HepG2 (cell line): ENCODE measurements at regions not wholly inside any gene's neighbourhood (a gene's known extent, or its start where the extent isn't known, plus 50 kb on each side); places are given as distances from the start of the nearest gene placed in this dataset.

Experiments used
- ATAC-seq: fragments of 200-7000 bp; cut with Tn5 transposase; 3 replicates; pipeline ENCODE4 v1.9.1; 2020; ENCODE audit warnings: mild to moderate bottlenecking, moderate library complexity
- BruUV-seq: library from RNA; stranded (reverse); fragments of 400-500 nt; replicated peaks from 2 replicates; lab custom pipeline; 2021; lab: Mats Ljungman, UMichigan
- CTCF ChIA-PET: fragments of 300-600 bp; formaldehyde crosslinking; extraction: SDS; loops from one replicate; lab custom pipeline; 2021; ENCODE audit warnings: low total read pairs, inconsistent platforms, low intra/inter-chr PET ratio; lab: Yijun Ruan, JAX
- POLR2A ChIA-PET: fragments of 350-600 bp; sonication (Branson Sonifier 250); formaldehyde crosslinking; loops from one replicate; lab custom pipeline; 2020; ENCODE audit warnings: antibody characterized with exemption, inconsistent platforms; lab: Yijun Ruan, JAX
- DNase-seq: peaks from one replicate; pipeline ENCODE4 v3.0.0-alpha.2; 2015; ENCODE audit warnings: low spot score
- FAIRE-seq: peaks from 3 replicates; lab custom pipeline; 2011; peaks lifted over from hg19 to GRCh38; lab: Jason Lieb, UNC
- H2AFZ ChIP-seq: one replicate; pipeline ENCODE4 v1.6.1; 2011; ENCODE audit warnings: low read length, inconsistent platforms
- H3K27ac ChIP-seq: fragments of 300-600 bp; 3 replicates; pipeline ENCODE4 v1.8.0; 2011; ENCODE audit warnings: mixed run types, mild to moderate bottlenecking, mixed read lengths, low read length, inconsistent platforms; ENCODE audit not compliant: insufficient read depth; ENCODE audit errors: extremely low read length
- H3K27me3 ChIP-seq, 2 experiments: fragments of 200-600 bp in 1 of 2; 2 replicates in 1 of 2; 3 replicates in 1 of 2; pipeline versions ENCODE4 v1.6.0 to v1.8.0; 2011; ENCODE audit warnings: low read length in 2 of 2, mild to moderate bottlenecking in 2 of 2, moderate library complexity in 2 of 2, inconsistent platforms in 1 of 2; ENCODE audit not compliant: insufficient read depth in 2 of 2, control insufficient read depth in 1 of 2
- H3K36me3 ChIP-seq, 2 experiments: fragments of 200-600 bp in 1 of 2; replicated peaks in 1 of 2; 2 replicates in 1 of 2; 3 replicates in 1 of 2; pipeline versions ENCODE4 v1.5.1 to v1.8.0; 2011; ENCODE audit warnings: low read length in 2 of 2, inconsistent platforms in 1 of 2; ENCODE audit not compliant: insufficient read depth in 2 of 2, control insufficient read depth in 1 of 2
- H3K4me1 ChIP-seq: 2 replicates; pipeline ENCODE4 v1.5.1; 2012; ENCODE audit warnings: low read length, inconsistent platforms; ENCODE audit not compliant: insufficient read depth
- H3K4me2 ChIP-seq: 2 replicates; pipeline ENCODE4 v1.6.0; 2011; ENCODE audit warnings: low read depth, low read length, inconsistent platforms
- H3K4me3 ChIP-seq, 3 experiments: fragments of 200-600 bp in 1 of 3; sonication (generic), shearing (Covaris generic) in 1 of 3; replicated peaks in 1 of 3; 2 replicates each; pipeline ENCODE4 v1.5.1; 2011 to 2016; ENCODE audit warnings: low read length in 3 of 3, inconsistent platforms in 2 of 3, low read depth in 2 of 3, mild to moderate bottlenecking in 2 of 3, control low read depth in 1 of 3, mixed read lengths in 1 of 3; ENCODE audit not compliant: insufficient read depth in 1 of 3
- H3K79me2 ChIP-seq: one replicate; pipeline ENCODE4 v1.6.1; 2011; ENCODE audit warnings: low read length, inconsistent platforms; ENCODE audit not compliant: insufficient read depth
- H3K9ac ChIP-seq: 2 replicates; pipeline ENCODE4 v1.6.0; 2011; ENCODE audit warnings: mild to moderate bottlenecking, low read depth, low read length, inconsistent platforms; ENCODE audit not compliant: insufficient read depth
- H3K9me3 ChIP-seq: 2 replicates; pipeline ENCODE4 v1.5.1; 2012; ENCODE audit warnings: mild to moderate bottlenecking, low read length
- H4K20me1 ChIP-seq: 2 replicates; pipeline ENCODE4 v1.6.0; 2011; ENCODE audit warnings: inconsistent platforms, mild to moderate bottlenecking, low read length, moderate library complexity; ENCODE audit not compliant: insufficient read depth
- AFF4 ChIP-seq: sonication (generic); formaldehyde crosslinking; IDR thresholded peaks from 2 replicates; pipeline ENCODE4 v1.4.0; 2020; ENCODE audit warnings: missing genetic modification reagents
- GPN1 ChIP-seq: sonication (generic); formaldehyde crosslinking; IDR thresholded peaks from 2 replicates; pipeline ENCODE4 v1.5.1; 2020; ENCODE audit warnings: missing genetic modification reagents, borderline replicate concordance
- IKZF4 ChIP-seq: sonication (generic); formaldehyde crosslinking; IDR thresholded peaks from 2 replicates; pipeline ENCODE4 v1.5.1; 2020; ENCODE audit warnings: borderline replicate concordance, mild to moderate bottlenecking, low read depth, missing genetic modification reagents; ENCODE audit errors: not compliant biosample characterization
- KAT8 ChIP-seq: IDR thresholded peaks from 2 replicates; pipeline ENCODE4 v1.6.1; 2016; ENCODE audit warnings: missing genetic modification reagents, missing compliant biosample characterization
- KLF12 ChIP-seq: sonication (generic); formaldehyde crosslinking; IDR thresholded peaks from 2 replicates; pipeline ENCODE4 v1.4.0; 2020; ENCODE audit warnings: missing genetic modification reagents, borderline replicate concordance
- MAF1 ChIP-seq: sonication (generic); formaldehyde crosslinking; IDR thresholded peaks from 2 replicates; pipeline ENCODE4 v1.5.0; 2020; ENCODE audit warnings: missing genetic modification reagents, borderline replicate concordance
- PBX3 ChIP-seq: sonication (generic); formaldehyde crosslinking; IDR thresholded peaks from 2 replicates; pipeline ENCODE4 v1.8.1; 2023; ENCODE audit warnings: missing genetic modification reagents, inconsistent platforms, borderline replicate concordance
- TMF1 ChIP-seq: sonication (generic); formaldehyde crosslinking; IDR thresholded peaks from 2 replicates; pipeline ENCODE4 v1.8.1; 2022; ENCODE audit warnings: low read depth, missing genetic modification reagents
- ZNF235 ChIP-seq: sonication (generic); formaldehyde crosslinking; IDR thresholded peaks from 2 replicates; pipeline ENCODE4 v1.8.1; 2023; ENCODE audit warnings: mild to moderate bottlenecking, missing genetic modification reagents, borderline replicate concordance
- ZNF34 ChIP-seq: sonication (generic); formaldehyde crosslinking; IDR thresholded peaks from 2 replicates; pipeline ENCODE4 v1.4.0; 2020; ENCODE audit warnings: mild to moderate bottlenecking, missing genetic modification reagents, borderline replicate concordance
- ZNF354B ChIP-seq: sonication (generic); formaldehyde crosslinking; IDR thresholded peaks from 2 replicates; pipeline ENCODE4 v1.8.0; 2022; ENCODE audit warnings: mild to moderate bottlenecking, missing genetic modification reagents
- ZNF724P ChIP-seq: sonication (generic); formaldehyde crosslinking; IDR thresholded peaks from 2 replicates; pipeline ENCODE4 v1.8.0; 2022; ENCODE audit warnings: missing genetic modification reagents, borderline replicate concordance
- WGBS: methylation state at CpG from one replicate; pipeline ENCODE4 v1.1.6; 2017; ENCODE audit warnings: low lambda C conversion rate; 5-methylcytosine and 5-hydroxymethylcytosine counted together
- in situ Hi-C: cut with HindIII; loops from 2 replicates; pipeline ENCODE4 v1.10.0; 2017; ENCODE audit warnings: low pct_unique_long_range_greater_than_20kb; ENCODE audit not compliant: extremely low pct_ligation_motif_present
- intact Hi-C: fragments of 100-400 bp; cut with micrococcal nuclease; formaldehyde crosslinking; loops from one replicate; pipeline ENCODE4 v1.10.0; 2022; ENCODE audit not compliant: unreplicated experiment
- TF ChIP-seq, protein P1 (sequence below): sonication (generic); formaldehyde crosslinking; IDR thresholded peaks from 2 replicates; pipeline ENCODE4 v1.4.0; 2020; ENCODE audit warnings: missing genetic modification reagents
- TF ChIP-seq, protein P2 (sequence below): sonication (generic); formaldehyde crosslinking; IDR thresholded peaks from 2 replicates; pipeline ENCODE4 v1.4.0; 2020; ENCODE audit warnings: missing genetic modification reagents; ENCODE audit errors: not compliant biosample characterization
- TF ChIP-seq, protein P3 (sequence below): sonication (generic); formaldehyde crosslinking; IDR thresholded peaks from 2 replicates; pipeline ENCODE4 v1.5.1; 2020; ENCODE audit warnings: missing genetic modification reagents, mild to moderate bottlenecking, borderline replicate concordance

DNA sequence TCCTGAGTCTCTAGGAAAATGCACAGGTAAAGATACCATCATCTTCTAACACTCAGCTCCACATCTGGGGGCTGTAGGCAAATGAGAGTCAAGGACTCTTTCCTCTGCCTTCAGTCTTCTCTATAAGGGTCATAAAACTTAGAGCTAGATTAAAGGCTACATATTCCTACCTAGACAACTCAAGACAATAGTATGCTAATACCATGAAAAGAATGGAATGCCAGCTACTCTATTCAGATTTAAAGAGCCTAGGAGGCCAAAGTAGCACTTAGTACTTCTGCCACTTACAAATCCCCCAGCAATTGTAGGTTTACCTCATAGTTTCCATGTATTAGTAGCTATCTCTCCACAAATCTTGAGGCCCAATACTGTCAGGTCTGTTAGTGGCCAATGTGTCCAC, 453.0 kb downstream of the SLITRK5 start (continued):
- TF ChIP-seq ZNF354B = no peak
- TF ChIP-seq ZNF724P = no peak
- TF ChIP-seq, protein P1, sequence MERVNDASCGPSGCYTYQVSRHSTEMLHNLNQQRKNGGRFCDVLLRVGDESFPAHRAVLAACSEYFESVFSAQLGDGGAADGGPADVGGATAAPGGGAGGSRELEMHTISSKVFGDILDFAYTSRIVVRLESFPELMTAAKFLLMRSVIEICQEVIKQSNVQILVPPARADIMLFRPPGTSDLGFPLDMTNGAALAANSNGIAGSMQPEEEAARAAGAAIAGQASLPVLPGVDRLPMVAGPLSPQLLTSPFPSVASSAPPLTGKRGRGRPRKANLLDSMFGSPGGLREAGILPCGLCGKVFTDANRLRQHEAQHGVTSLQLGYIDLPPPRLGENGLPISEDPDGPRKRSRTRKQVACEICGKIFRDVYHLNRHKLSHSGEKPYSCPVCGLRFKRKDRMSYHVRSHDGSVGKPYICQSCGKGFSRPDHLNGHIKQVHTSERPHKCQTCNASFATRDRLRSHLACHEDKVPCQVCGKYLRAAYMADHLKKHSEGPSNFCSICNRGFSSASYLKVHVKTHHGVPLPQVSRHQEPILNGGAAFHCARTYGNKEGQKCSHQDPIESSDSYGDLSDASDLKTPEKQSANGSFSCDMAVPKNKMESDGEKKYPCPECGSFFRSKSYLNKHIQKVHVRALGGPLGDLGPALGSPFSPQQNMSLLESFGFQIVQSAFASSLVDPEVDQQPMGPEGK (CRISPR knock-in tag) = no peak
- TF ChIP-seq GPN1 (CRISPR knock-in tag) = no peak
- TF ChIP-seq, all 625 proteins: peak for 0

GRCh38 chr13:88125055-88125454, 453.9 kb downstream of the SLITRK5 start:
- in situ Hi-C loops = no loop called here
- Histone ChIP-seq H3K27ac (no peak overlapping the region), H3K9me3 (peaks cover 50% of the 10 kb centered on the region), H4K20me1 (no peaks in the 10 kb centered on the region), H3K9ac (no peak overlapping the region), H3K27me3 (no peaks in the 10 kb centered on the region), H3K4me1 (no peaks in the 10 kb centered on the region), H3K4me3 (no peak overlapping the region), H3K79me2 (no peaks in the 10 kb centered on the region), H2AFZ (no peak overlapping the region), H3K36me3 (no peaks in the 10 kb centered on the region), H3K4me2 (no peak overlapping the region)
- CTCF ChIA-PET = no interaction called here
- BruUV-seq = no TSS peak
- ATAC-seq (no peak), FAIRE-seq (no peak), DNase-seq (no peak)
- POLR2A ChIA-PET = no interaction called here
- WGBS = 3% methylated on average over 3 of the region's 3 CpGs
- intact Hi-C loops = no loop called here
- TF ChIP-seq ZNF235 (CRISPR knock-in tag) (no peak), ZNF34 (no peak), AFF4 (CRISPR knock-in tag) (no peak), KLF12 (CRISPR knock-in tag) (no peak), TMF1 (CRISPR knock-in tag) (no peak), IKZF4 (CRISPR knock-in tag) (no peak), KAT8 (CRISPR knock-in tag) (no peak), MAF1 (CRISPR knock-in tag) (no peak), PBX3 (CRISPR knock-in tag) (no peak)
- TF ChIP-seq, protein P2, sequence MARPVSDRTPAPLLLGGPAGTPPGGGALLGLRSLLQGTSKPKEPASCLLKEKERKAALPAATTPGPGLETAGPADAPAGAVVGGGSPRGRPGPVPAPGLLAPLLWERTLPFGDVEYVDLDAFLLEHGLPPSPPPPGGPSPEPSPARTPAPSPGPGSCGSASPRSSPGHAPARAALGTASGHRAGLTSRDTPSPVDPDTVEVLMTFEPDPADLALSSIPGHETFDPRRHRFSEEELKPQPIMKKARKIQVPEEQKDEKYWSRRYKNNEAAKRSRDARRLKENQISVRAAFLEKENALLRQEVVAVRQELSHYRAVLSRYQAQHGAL (CRISPR knock-in tag) = no peak
- TF ChIP-seq, protein P3, sequence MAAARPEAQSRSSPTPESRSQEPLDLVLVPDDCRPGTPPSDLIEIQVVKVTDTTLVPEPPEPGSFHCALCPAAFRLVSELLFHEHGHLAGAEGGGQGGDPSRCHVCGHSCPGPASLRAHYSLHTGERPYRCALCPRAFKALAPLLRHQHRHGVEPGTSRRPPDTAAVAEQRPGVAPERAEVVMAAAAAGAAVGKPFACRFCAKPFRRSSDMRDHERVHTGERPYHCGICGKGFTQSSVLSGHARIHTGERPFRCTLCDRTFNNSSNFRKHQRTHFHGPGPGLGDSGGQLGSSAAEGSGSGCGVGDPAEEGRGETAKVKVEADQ = no peak
